PC-3 (cell line): ENCODE measurements at regions not wholly inside any gene's neighbourhood (a gene's known extent, or its start where the extent isn't known, plus 50 kb on each side); places are given as distances from the start of the nearest gene placed in this dataset.

Experiments
- ATAC-seq: fragments of 200-7000 bp; cut with Tn5 transposase; 2 replicates; pipeline ENCODE4 v1.9.1; 2020; ENCODE audit warnings: mild to moderate bottlenecking, moderate library complexity
- BruUV-seq: library from RNA; stranded (reverse); fragments of 400-500 nt; replicated peaks from 2 replicates; lab custom pipeline; 2021; lab: Mats Ljungman, UMichigan
- CTCF ChIA-PET: fragments of 300-600 bp; sonication (Branson Sonifier 250); formaldehyde crosslinking; loops from one replicate; lab custom pipeline; 2022; ENCODE audit warnings: antibody characterized with exemption; lab: Charles Lee
- POLR2A ChIA-PET: fragments of 300-600 bp; sonication (Branson Sonifier 250); formaldehyde crosslinking; loops from one replicate; lab custom pipeline; 2022; ENCODE audit warnings: antibody characterized with exemption; ENCODE audit not compliant: unreplicated experiment; lab: Charles Lee
- DNase-seq: peaks from one replicate; pipeline ENCODE4 v3.0.0-alpha.2; 2015
- H2AFZ ChIP-seq: fragments of 300-600 bp; sonication (generic); 2 replicates; pipeline ENCODE4 v1.6.0; 2016; ENCODE audit warnings: antibody characterized with exemption, low read length
- H3F3A ChIP-seq: fragments of 300-600 bp; sonication (generic); one replicate; pipeline ENCODE4 v1.6.0; 2017; ENCODE audit warnings: antibody characterized with exemption, low read length, control low read depth, mild to moderate bottlenecking; ENCODE audit not compliant: unreplicated experiment
- H3K27ac ChIP-seq: fragments of 300-600 bp; sonication (generic); 2 replicates; pipeline ENCODE4 v1.5.1; 2016; ENCODE audit warnings: mild to moderate bottlenecking, low read length
- H3K27me3 ChIP-seq: fragments of 300-600 bp; sonication (generic); 2 replicates; pipeline ENCODE4 v1.6.1; 2016; ENCODE audit warnings: low read length, mixed read lengths
- H3K36me3 ChIP-seq: fragments of 300-600 bp; sonication (generic); 2 replicates; pipeline ENCODE4 v1.6.1; 2016; ENCODE audit warnings: low read depth, mixed run types, low read length, mixed read lengths
- H3K4me1 ChIP-seq: fragments of 300-600 bp; sonication (generic); 2 replicates; pipeline ENCODE4 v1.5.1; 2016; ENCODE audit warnings: low read length; ENCODE audit not compliant: insufficient read depth
- H3K4me2 ChIP-seq: fragments of 300-600 bp; sonication (generic); 2 replicates; pipeline ENCODE4 v1.6.0; 2016; ENCODE audit warnings: low read length
- H3K4me3 ChIP-seq: fragments of 300-600 bp; sonication (generic); 2 replicates; pipeline ENCODE4 v1.5.1; 2016; ENCODE audit warnings: mild to moderate bottlenecking, low read length, mixed read lengths
- H3K79me2 ChIP-seq: fragments of 300-600 bp; sonication (generic); 2 replicates; pipeline ENCODE4 v1.6.1; 2017; ENCODE audit warnings: low read length, mixed read lengths
- H3K9ac ChIP-seq: fragments of 300-600 bp; sonication (generic); 2 replicates; pipeline ENCODE4 v1.6.0; 2016; ENCODE audit warnings: mild to moderate bottlenecking, low read length
- H3K9me2 ChIP-seq: fragments of 300-600 bp; sonication (generic); replicated peaks from 2 replicates; pipeline ENCODE4 v1.6.1; 2016; ENCODE audit warnings: mixed run types, low read length, mixed read lengths
- H3K9me3 ChIP-seq: fragments of 300-600 bp; sonication (generic); 2 replicates; pipeline ENCODE4 v1.6.1; 2016; ENCODE audit warnings: low read length, mixed read lengths
- H4K20me1 ChIP-seq: fragments of 300-600 bp; sonication (generic); 2 replicates; pipeline ENCODE4 v1.6.1; 2016; ENCODE audit warnings: low read length, mixed read lengths
- EZH2 ChIP-seq: fragments of 300-600 bp; sonication (generic); IDR thresholded peaks from one replicate; pipeline ENCODE4 v1.6.1; 2017; ENCODE audit warnings: antibody characterized with exemption, mild to moderate bottlenecking, low read length; ENCODE audit not compliant: unreplicated experiment
- EZH2phosphoT487 ChIP-seq: fragments of 300-600 bp; sonication (generic); IDR thresholded peaks from 2 replicates; pipeline ENCODE4 v1.6.1; 2018; ENCODE audit warnings: mild to moderate bottlenecking, antibody characterized with exemption, low read length, borderline replicate concordance
- intact Hi-C: fragments of 100-400 bp; cut with micrococcal nuclease; formaldehyde crosslinking; loops from 2 replicates; pipeline ENCODE4 v1.9.0; 2023
- TF ChIP-seq, protein P1 (sequence below): fragments of 300-600 bp; sonication (generic); conservative IDR thresholded peaks from 2 replicates; pipeline ENCODE4 v1.5.1; 2017; ENCODE audit warnings: antibody characterized with exemption, low read depth, mild to moderate bottlenecking, low read length

DNA sequence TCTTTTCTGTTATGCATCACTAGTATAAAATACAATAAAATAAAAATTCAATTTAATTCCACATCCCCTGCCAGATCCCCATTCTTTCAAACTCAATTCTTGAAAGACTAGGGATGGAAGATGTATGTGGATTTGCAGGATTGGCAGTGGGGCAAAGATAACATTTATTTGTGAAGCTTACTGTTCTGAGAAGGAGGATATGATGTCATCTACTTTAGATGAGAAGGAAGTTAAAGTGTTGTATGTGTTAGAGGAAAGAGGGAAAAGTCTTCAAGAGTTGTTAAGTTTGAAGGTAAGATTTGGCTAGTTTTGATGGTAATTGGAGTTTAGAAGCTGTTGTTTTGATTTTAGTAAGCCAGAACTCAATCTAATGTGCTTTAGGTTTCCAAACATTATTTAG lies 845.1 kb upstream of the NR2F2 start:
- no peak overlapping the region for H3K27ac ChIP-seq
- no peaks in the 10 kb centered on the region for H3K36me3 ChIP-seq
- DNase-seq: no peak
- intact Hi-C loops: no loop called here
- H3K9me2 ChIP-seq: no peaks in the 10 kb centered on the region; the same call in 1 of the 2 replicates
- no peaks in the 10 kb centered on the region for H3K27me3 ChIP-seq
- no peaks in the 10 kb centered on the region for H4K20me1 ChIP-seq
- no peaks in the 10 kb centered on the region for H3K79me2 ChIP-seq
- CTCF ChIA-PET: no interaction called here
- no peak overlapping the region for H2AFZ ChIP-seq
- H3K9ac ChIP-seq: no peak overlapping the region
- ATAC-seq: no peak
- no TSS peak for BruUV-seq
- no peaks in the 10 kb centered on the region for H3K4me1 ChIP-seq
- TF ChIP-seq EZH2phosphoT487: no peak
- TF ChIP-seq EZH2: no peak
- TF ChIP-seq, protein P1, sequence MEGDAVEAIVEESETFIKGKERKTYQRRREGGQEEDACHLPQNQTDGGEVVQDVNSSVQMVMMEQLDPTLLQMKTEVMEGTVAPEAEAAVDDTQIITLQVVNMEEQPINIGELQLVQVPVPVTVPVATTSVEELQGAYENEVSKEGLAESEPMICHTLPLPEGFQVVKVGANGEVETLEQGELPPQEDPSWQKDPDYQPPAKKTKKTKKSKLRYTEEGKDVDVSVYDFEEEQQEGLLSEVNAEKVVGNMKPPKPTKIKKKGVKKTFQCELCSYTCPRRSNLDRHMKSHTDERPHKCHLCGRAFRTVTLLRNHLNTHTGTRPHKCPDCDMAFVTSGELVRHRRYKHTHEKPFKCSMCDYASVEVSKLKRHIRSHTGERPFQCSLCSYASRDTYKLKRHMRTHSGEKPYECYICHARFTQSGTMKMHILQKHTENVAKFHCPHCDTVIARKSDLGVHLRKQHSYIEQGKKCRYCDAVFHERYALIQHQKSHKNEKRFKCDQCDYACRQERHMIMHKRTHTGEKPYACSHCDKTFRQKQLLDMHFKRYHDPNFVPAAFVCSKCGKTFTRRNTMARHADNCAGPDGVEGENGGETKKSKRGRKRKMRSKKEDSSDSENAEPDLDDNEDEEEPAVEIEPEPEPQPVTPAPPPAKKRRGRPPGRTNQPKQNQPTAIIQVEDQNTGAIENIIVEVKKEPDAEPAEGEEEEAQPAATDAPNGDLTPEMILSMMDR: no peak
- H3F3A ChIP-seq: no peaks in the 10 kb centered on the region
- no peak overlapping the region for H3K4me3 ChIP-seq
- POLR2A ChIA-PET: no interaction called here
- no peak overlapping the region for H3K4me2 ChIP-seq
- H3K9me3 ChIP-seq: no peaks in the 10 kb centered on the region

DNA sequence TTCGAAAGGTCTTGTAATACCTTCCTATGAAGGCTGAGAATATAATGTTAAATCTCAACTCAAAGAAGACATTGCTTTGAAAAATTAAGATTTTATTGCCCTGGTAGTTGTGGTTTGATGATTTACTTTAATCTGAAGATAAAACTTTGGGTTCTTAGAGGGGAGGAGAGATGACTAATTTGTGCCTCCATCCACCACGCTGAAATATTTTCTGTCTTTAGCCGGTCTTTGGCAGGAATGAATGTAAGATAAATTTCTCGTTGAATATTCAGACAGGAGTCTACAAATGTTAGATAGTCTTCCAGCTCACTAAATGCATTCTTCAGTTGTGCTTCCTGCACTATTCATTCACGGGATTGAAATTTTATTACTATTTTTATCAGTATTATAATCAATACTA lies 844.3 kb upstream of the NR2F2 start:
- DNase-seq: no peak
- H3K9me2 ChIP-seq: no peaks in the 10 kb centered on the region; the same call in 1 of the 2 replicates
- H3K4me1 ChIP-seq: no peaks in the 10 kb centered on the region
- no peak overlapping the region for H3K9ac ChIP-seq
- intact Hi-C loops: no loop called here
- no peaks in the 10 kb centered on the region for H3K9me3 ChIP-seq
- POLR2A ChIA-PET: no interaction called here
- no peaks in the 10 kb centered on the region for H3F3A ChIP-seq
- H3K79me2 ChIP-seq: no peaks in the 10 kb centered on the region
- H3K27ac ChIP-seq: no peak overlapping the region
- H2AFZ ChIP-seq: no peak overlapping the region
- no peak overlapping the region for H3K4me2 ChIP-seq
- H3K36me3 ChIP-seq: no peaks in the 10 kb centered on the region
- H4K20me1 ChIP-seq: no peaks in the 10 kb centered on the region
- no peak overlapping the region for H3K4me3 ChIP-seq
- TF ChIP-seq EZH2phosphoT487 (no peak), EZH2 (no peak)
- TF ChIP-seq, protein P1: no peak
- no peak for ATAC-seq
- CTCF ChIA-PET: no interaction called here
- BruUV-seq: no TSS peak
- H3K27me3 ChIP-seq: no peaks in the 10 kb centered on the region

DNA sequence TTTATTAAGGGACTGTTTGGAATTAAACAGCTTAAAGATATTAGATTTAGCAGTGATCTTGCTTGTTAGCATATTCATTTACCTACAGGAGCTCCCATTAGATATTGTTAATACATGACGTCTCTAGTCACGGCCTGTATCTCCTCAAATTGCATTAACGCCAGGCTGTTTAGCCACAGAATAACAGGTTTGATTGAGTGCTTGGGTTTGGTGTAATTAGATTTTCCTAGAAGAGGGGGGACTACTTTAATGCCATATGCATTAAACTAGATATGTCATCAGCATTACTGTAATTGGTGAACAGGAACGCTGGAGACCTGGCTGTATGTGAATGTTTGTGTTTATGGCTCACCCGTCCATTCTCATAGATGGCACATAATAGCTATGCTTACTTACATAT lies 841.4 kb upstream of the NR2F2 start:
- H3F3A ChIP-seq: no peaks in the 10 kb centered on the region
- intact Hi-C loops: no loop called here
- DNase-seq: no peak
- H3K4me3 ChIP-seq: no peak overlapping the region
- no peak overlapping the region for H3K4me2 ChIP-seq
- H3K9me3 ChIP-seq: no peaks in the 10 kb centered on the region
- ATAC-seq: no peak
- CTCF ChIA-PET: no interaction called here
- POLR2A ChIA-PET: no interaction called here
- no peaks in the 10 kb centered on the region for H3K4me1 ChIP-seq
- H3K27ac ChIP-seq: no peak overlapping the region
- no peaks in the 10 kb centered on the region for H3K79me2 ChIP-seq
- H4K20me1 ChIP-seq: no peaks in the 10 kb centered on the region
- no peak overlapping the region for H2AFZ ChIP-seq
- no peak overlapping the region for H3K9ac ChIP-seq
- no peaks in the 10 kb centered on the region for H3K36me3 ChIP-seq
- H3K9me2 ChIP-seq: no peaks in the 10 kb centered on the region; the same call in 1 of the 2 replicates
- no TSS peak for BruUV-seq
- no peaks in the 10 kb centered on the region for H3K27me3 ChIP-seq
- TF ChIP-seq EZH2phosphoT487: no peak
- TF ChIP-seq, protein P1: no peak
- TF ChIP-seq EZH2: no peak
